Neural cell (in vitro differentiated cells): ENCODE measurements at regions not wholly inside any gene's neighbourhood (a gene's known extent, or its start where the extent isn't known, plus 50 kb on each side); places are given as distances from the start of the nearest gene placed in this dataset.

Experiments
- H2AFZ ChIP-seq: fragments of 200-600, 300-800 bp; sonication (generic), shearing (Covaris generic); 2 replicates; pipeline ENCODE4 v1.6.0; 2014; ENCODE audit warnings: low read depth, mild to moderate bottlenecking, antibody characterized with exemption, low read length, moderate library complexity
- H3F3A ChIP-seq: fragments of 200-600 bp; shearing (Covaris generic); 2 replicates; pipeline ENCODE4 v1.6.1; 2016; ENCODE audit warnings: mild to moderate bottlenecking, moderate library complexity, mixed read lengths, antibody characterized with exemption, low read length; ENCODE audit not compliant: insufficient read depth, poor library complexity, severe bottlenecking
- H3K27ac ChIP-seq: fragments of 200-600, 300-800 bp; sonication (generic), shearing (Covaris generic); 2 replicates; pipeline ENCODE4 v1.5.1; 2014; ENCODE audit warnings: mild to moderate bottlenecking, low read length, moderate library complexity
- H3K27me3 ChIP-seq: fragments of 300-800, 200-600 bp; sonication (generic), shearing (Covaris generic); 2 replicates; pipeline ENCODE4 v1.6.0; 2014; ENCODE audit warnings: mild to moderate bottlenecking, low read depth, low read length, moderate library complexity; ENCODE audit not compliant: insufficient read depth
- H3K36me3 ChIP-seq: fragments of 300-800, 200-600 bp; sonication (generic), shearing (Covaris generic); 2 replicates; pipeline ENCODE4 v1.5.1; 2014; ENCODE audit warnings: mild to moderate bottlenecking, antibody characterized with exemption, low read length, moderate library complexity; ENCODE audit not compliant: insufficient read depth
- H3K4me2 ChIP-seq: fragments of 300-800, 200-600 bp; sonication (generic), shearing (Covaris generic); 2 replicates; pipeline ENCODE4 v1.6.0; 2014; ENCODE audit warnings: mild to moderate bottlenecking, low read length
- H3K4me3 ChIP-seq: fragments of 300-800, 200-600 bp; sonication (generic), shearing (Covaris generic); 2 replicates; pipeline ENCODE4 v1.5.1; 2014; ENCODE audit warnings: mild to moderate bottlenecking, low read length, moderate library complexity
- H3K79me2 ChIP-seq: fragments of 200-600 bp; shearing (Covaris generic); replicated peaks from 2 replicates; pipeline ENCODE4 v1.6.0; 2014; ENCODE audit warnings: mild to moderate bottlenecking, low read length, moderate library complexity; ENCODE audit not compliant: insufficient read depth
- H3K9ac ChIP-seq: fragments of 300-800, 200-600 bp; sonication (generic), shearing (Covaris generic); 2 replicates; pipeline ENCODE4 v1.6.1; 2016; ENCODE audit warnings: mild to moderate bottlenecking, low read length, mixed read lengths
- H3K9me2 ChIP-seq: fragments of 200-600 bp; shearing (Covaris generic); 2 replicates; pipeline ENCODE4 v1.6.1; 2016; ENCODE audit warnings: mild to moderate bottlenecking, low read length, mixed read lengths; ENCODE audit not compliant: insufficient read depth
- H3K9me3 ChIP-seq: fragments of 200-600, 300-800 bp; sonication (generic), shearing (Covaris generic); 2 replicates; pipeline ENCODE4 v1.6.1; 2016; ENCODE audit warnings: mild to moderate bottlenecking, mixed run types, low read length, moderate library complexity, mixed read lengths
- H4K20me1 ChIP-seq: fragments of 200-600 bp; shearing (Covaris generic); 2 replicates; pipeline ENCODE4 v1.6.1; 2016; ENCODE audit warnings: mild to moderate bottlenecking, mixed run types; ENCODE audit not compliant: insufficient read depth
- EP300 ChIP-seq: fragments of 450-650 bp; conservative IDR thresholded peaks from 2 replicates; pipeline ENCODE4 v1.6.1; 2014; ENCODE audit warnings: antibody characterized with exemption, mild to moderate bottlenecking, moderate library complexity; ENCODE audit not compliant: poor library complexity, severe bottlenecking
- EZH2 ChIP-seq: fragments of 200-600, 300-800 bp; shearing (Covaris generic), sonication (generic); IDR thresholded peaks from 2 replicates; pipeline ENCODE4 v1.6.1; 2014; ENCODE audit warnings: antibody characterized with exemption, low read length, borderline replicate concordance, mild to moderate bottlenecking; ENCODE audit not compliant: insufficient read depth, poor library complexity, severe bottlenecking
- MXI1 ChIP-seq: fragments of 450-650 bp; conservative IDR thresholded peaks from 2 replicates; pipeline ENCODE4 v1.6.1; 2014; ENCODE audit warnings: antibody characterized with exemption, mild to moderate bottlenecking; ENCODE audit not compliant: poor library complexity, severe bottlenecking
- POLR2AphosphoS5 ChIP-seq: IDR thresholded peaks from 2 replicates; pipeline ENCODE4 v1.6.1; 2012
- RAD21 ChIP-seq: fragments of 450-650 bp; conservative IDR thresholded peaks from 2 replicates; pipeline ENCODE4 v1.6.1; 2014; ENCODE audit warnings: antibody characterized with exemption, mild to moderate bottlenecking, moderate library complexity
- SMC3 ChIP-seq: fragments of 450-650 bp; conservative IDR thresholded peaks from 2 replicates; pipeline ENCODE4 v1.6.1; 2014; ENCODE audit warnings: antibody characterized with exemption, mild to moderate bottlenecking, moderate library complexity; ENCODE audit not compliant: poor library complexity
- TAF1 ChIP-seq: IDR thresholded peaks from 2 replicates; pipeline ENCODE4 v1.6.1; 2012; ENCODE audit warnings: low read depth
- TF ChIP-seq, protein P1 (sequence below): IDR thresholded peaks from 2 replicates; pipeline ENCODE4 v1.6.1; 2012; ENCODE audit warnings: borderline replicate concordance
- TF ChIP-seq, protein P2 (sequence below): fragments of 450-650 bp; IDR thresholded peaks from 2 replicates; pipeline ENCODE4 v1.5.1; 2014; ENCODE audit warnings: antibody characterized with exemption, mild to moderate bottlenecking, moderate library complexity; ENCODE audit not compliant: poor library complexity, severe bottlenecking

DNA sequence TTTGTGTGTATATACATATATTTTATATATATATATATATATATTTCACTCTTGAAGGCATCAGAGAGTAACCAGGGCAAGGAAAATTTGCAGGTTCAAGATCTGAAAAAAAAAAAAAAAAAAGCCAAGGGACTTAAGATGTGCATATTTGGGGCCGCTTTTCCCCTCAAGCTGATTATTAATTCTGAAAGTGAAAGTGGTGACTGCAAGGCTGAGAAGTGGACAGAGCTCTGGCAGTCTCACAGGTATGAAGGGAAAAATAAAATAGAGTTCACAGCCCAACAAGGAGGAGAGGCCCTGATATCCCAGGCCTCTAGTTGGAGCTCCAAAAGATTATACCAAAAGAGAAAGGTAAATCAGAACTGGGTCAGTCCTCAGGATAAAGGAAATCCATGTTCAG lies 234.4 kb upstream of the GAS1 start:
- no peak overlapping the region for H3K9ac ChIP-seq
- no peak overlapping the region for H3K27ac ChIP-seq
- H4K20me1 ChIP-seq: no peaks in the 10 kb centered on the region
- no peak overlapping the region for H2AFZ ChIP-seq
- no peaks in the 10 kb centered on the region for H3K9me2 ChIP-seq
- no peak for TF ChIP-seq POLR2AphosphoS5
- TF ChIP-seq, protein P1, sequence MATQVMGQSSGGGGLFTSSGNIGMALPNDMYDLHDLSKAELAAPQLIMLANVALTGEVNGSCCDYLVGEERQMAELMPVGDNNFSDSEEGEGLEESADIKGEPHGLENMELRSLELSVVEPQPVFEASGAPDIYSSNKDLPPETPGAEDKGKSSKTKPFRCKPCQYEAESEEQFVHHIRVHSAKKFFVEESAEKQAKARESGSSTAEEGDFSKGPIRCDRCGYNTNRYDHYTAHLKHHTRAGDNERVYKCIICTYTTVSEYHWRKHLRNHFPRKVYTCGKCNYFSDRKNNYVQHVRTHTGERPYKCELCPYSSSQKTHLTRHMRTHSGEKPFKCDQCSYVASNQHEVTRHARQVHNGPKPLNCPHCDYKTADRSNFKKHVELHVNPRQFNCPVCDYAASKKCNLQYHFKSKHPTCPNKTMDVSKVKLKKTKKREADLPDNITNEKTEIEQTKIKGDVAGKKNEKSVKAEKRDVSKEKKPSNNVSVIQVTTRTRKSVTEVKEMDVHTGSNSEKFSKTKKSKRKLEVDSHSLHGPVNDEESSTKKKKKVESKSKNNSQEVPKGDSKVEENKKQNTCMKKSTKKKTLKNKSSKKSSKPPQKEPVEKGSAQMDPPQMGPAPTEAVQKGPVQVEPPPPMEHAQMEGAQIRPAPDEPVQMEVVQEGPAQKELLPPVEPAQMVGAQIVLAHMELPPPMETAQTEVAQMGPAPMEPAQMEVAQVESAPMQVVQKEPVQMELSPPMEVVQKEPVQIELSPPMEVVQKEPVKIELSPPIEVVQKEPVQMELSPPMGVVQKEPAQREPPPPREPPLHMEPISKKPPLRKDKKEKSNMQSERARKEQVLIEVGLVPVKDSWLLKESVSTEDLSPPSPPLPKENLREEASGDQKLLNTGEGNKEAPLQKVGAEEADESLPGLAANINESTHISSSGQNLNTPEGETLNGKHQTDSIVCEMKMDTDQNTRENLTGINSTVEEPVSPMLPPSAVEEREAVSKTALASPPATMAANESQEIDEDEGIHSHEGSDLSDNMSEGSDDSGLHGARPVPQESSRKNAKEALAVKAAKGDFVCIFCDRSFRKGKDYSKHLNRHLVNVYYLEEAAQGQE: no peak
- no peaks in the 10 kb centered on the region for H3K36me3 ChIP-seq
- no peaks in the 10 kb centered on the region for H3F3A ChIP-seq
- no peak overlapping the region for H3K4me3 ChIP-seq
- no peaks in the 10 kb centered on the region for H3K27me3 ChIP-seq
- no peak overlapping the region for H3K4me2 ChIP-seq
- no peaks in the 10 kb centered on the region for H3K9me3 ChIP-seq
- no peaks in the 10 kb centered on the region for H3K79me2 ChIP-seq

DNA sequence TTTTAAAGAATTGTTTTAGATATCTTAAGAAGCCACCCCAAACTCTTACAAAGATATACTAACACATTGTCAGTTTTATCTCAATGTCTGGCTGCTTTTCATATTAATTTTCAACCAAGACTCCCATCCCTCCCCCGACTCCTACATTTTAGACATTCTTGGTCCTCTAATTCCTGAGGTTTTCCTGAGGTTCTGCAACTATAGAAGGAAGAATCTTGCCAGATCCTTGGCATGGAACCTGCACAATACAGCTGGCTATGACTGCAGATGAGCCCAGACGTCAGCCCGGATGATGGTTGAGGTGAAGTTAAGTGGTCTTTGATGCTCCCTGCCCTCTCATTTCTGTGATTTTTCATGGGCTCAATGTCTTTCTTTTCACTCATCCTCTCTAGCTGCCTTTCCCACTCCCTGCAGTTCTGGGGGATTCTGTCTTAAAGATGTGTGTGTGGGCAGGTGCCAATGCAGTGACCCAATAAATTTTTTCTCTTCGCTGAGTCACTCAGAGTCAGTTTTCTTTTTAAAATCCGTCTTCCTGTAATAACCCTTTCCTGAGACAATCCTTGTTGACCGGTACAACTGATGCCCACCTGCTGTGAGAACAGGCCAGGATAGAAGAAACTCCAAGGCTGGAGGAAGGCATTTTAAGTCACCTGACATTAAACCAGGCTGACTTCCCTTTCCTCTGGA lies 237.8 kb upstream of the GAS1 start:
- H3K9me2 ChIP-seq: no peaks in the 10 kb centered on the region
- no peaks in the 10 kb centered on the region for H3K36me3 ChIP-seq
- H3K27ac ChIP-seq: no peak overlapping the region
- H3K9me3 ChIP-seq: no peaks in the 10 kb centered on the region
- H3K79me2 ChIP-seq: no peaks in the 10 kb centered on the region
- H3F3A ChIP-seq: no peaks in the 10 kb centered on the region
- H3K4me3 ChIP-seq: no peak overlapping the region
- no peak overlapping the region for H3K9ac ChIP-seq
- no peaks in the 10 kb centered on the region for H4K20me1 ChIP-seq
- no peak overlapping the region for H2AFZ ChIP-seq
- no peak overlapping the region for H3K4me2 ChIP-seq
- no peaks in the 10 kb centered on the region for H3K27me3 ChIP-seq
- TF ChIP-seq, protein P1: no peak
- no peak for TF ChIP-seq SMC3
- TF ChIP-seq POLR2AphosphoS5: no peak
- TF ChIP-seq TAF1: no peak
- TF ChIP-seq EZH2: no peak
- no peak for TF ChIP-seq MXI1
- TF ChIP-seq EP300: no peak
- no peak for TF ChIP-seq RAD21
- TF ChIP-seq, protein P2, sequence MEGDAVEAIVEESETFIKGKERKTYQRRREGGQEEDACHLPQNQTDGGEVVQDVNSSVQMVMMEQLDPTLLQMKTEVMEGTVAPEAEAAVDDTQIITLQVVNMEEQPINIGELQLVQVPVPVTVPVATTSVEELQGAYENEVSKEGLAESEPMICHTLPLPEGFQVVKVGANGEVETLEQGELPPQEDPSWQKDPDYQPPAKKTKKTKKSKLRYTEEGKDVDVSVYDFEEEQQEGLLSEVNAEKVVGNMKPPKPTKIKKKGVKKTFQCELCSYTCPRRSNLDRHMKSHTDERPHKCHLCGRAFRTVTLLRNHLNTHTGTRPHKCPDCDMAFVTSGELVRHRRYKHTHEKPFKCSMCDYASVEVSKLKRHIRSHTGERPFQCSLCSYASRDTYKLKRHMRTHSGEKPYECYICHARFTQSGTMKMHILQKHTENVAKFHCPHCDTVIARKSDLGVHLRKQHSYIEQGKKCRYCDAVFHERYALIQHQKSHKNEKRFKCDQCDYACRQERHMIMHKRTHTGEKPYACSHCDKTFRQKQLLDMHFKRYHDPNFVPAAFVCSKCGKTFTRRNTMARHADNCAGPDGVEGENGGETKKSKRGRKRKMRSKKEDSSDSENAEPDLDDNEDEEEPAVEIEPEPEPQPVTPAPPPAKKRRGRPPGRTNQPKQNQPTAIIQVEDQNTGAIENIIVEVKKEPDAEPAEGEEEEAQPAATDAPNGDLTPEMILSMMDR: no peak
